ENCODE measurements at regions not wholly inside any gene's neighbourhood (a gene's known extent, or its start where the extent isn't known, plus 50 kb on each side); places are given as distances from the start of the nearest gene placed in this dataset.
"Not testable (repeated sequence)": the region's sequence is repeated elsewhere in the genome, so short reads cannot be mapped to it uniquely, and the experiment has no call there.

- TF ChIP-seq CTCF, POLR2A (IDR thresholded peaks at IDR 0.05): not testable (repeated sequence)
These were observed 182.8 kb upstream of the PLGLB2 start for GRCh38 chr2:87565116-87565515.

All from right lobe of liver (tissue), 4 donors.